ENCODE measurements at regions not wholly inside any gene's neighbourhood (a gene's known extent, or its start where the extent isn't known, plus 50 kb on each side); places are given as distances from the start of the nearest gene placed in this dataset.

- no peak for TF ChIP-seq TEAD1 (CRISPR knock-in tag; IDR thresholded peaks at IDR 0.05)
- no peak for TF ChIP-seq MXI1 (IDR thresholded peaks at IDR 0.05; ENCODE audit: low read depth, low read length)
- TF ChIP-seq, protein P1, sequence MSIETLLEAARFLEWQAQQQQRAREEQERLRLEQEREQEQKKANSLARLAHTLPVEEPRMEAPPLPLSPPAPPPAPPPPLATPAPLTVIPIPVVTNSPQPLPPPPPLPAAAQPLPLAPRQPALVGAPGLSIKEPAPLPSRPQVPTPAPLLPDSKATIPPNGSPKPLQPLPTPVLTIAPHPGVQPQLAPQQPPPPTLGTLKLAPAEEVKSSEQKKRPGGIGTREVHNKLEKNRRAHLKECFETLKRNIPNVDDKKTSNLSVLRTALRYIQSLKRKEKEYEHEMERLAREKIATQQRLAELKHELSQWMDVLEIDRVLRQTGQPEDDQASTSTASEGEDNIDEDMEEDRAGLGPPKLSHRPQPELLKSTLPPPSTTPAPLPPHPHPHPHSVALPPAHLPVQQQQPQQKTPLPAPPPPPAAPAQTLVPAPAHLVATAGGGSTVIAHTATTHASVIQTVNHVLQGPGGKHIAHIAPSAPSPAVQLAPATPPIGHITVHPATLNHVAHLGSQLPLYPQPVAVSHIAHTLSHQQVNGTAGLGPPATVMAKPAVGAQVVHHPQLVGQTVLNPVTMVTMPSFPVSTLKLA (conservative IDR thresholded peaks at IDR 0.05) = no peak
- TF ChIP-seq, protein P2, sequence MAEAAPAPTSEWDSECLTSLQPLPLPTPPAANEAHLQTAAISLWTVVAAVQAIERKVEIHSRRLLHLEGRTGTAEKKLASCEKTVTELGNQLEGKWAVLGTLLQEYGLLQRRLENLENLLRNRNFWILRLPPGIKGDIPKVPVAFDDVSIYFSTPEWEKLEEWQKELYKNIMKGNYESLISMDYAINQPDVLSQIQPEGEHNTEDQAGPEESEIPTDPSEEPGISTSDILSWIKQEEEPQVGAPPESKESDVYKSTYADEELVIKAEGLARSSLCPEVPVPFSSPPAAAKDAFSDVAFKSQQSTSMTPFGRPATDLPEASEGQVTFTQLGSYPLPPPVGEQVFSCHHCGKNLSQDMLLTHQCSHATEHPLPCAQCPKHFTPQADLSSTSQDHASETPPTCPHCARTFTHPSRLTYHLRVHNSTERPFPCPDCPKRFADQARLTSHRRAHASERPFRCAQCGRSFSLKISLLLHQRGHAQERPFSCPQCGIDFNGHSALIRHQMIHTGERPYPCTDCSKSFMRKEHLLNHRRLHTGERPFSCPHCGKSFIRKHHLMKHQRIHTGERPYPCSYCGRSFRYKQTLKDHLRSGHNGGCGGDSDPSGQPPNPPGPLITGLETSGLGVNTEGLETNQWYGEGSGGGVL (CRISPR knock-in tag; IDR thresholded peaks at IDR 0.05) = no peak
- TF ChIP-seq THRA (IDR thresholded peaks at IDR 0.05) = no peak
- TF ChIP-seq TAF9B (IDR thresholded peaks at IDR 0.05; ENCODE audit: partially characterized antibody) = no peak
- no peak for TF ChIP-seq HMGN3 (IDR thresholded peaks at IDR 0.05; ENCODE audit: borderline replicate concordance, extremely low read depth, insufficient read length, low read depth, low read length)
- TF ChIP-seq CEBPB (tag; IDR thresholded peaks at IDR 0.05) = no peak
- no peak for TF ChIP-seq MAZ (CRISPR knock-in tag; conservative IDR thresholded peaks at IDR 0.05 in 1 of 2, IDR thresholded peaks at IDR 0.05 in 1 of 2)
- TF ChIP-seq, protein P3, sequence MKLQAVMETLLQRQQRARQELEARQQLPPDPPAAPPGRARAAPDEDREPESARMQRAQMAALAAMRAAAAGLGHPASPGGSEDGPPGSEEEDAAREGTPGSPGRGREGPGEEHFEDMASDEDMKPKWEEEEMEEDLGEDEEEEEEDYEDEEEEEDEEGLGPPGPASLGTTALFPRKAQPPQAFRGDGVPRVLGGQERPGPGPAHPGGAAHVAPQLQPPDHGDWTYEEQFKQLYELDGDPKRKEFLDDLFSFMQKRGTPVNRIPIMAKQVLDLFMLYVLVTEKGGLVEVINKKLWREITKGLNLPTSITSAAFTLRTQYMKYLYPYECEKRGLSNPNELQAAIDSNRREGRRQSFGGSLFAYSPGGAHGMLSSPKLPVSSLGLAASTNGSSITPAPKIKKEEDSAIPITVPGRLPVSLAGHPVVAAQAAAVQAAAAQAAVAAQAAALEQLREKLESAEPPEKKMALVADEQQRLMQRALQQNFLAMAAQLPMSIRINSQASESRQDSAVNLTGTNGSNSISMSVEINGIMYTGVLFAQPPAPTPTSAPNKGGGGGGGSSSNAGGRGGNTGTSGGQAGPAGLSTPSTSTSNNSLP (IDR thresholded peaks at IDR 0.05; ENCODE audit: borderline replicate concordance, low read depth, low read length) = no peak
- TF ChIP-seq ZNF282 (CRISPR knock-in tag; IDR thresholded peaks at IDR 0.05) = no peak
- no peak for TF ChIP-seq RNF2 (IDR thresholded peaks at IDR 0.05)
- TF ChIP-seq, protein P4, sequence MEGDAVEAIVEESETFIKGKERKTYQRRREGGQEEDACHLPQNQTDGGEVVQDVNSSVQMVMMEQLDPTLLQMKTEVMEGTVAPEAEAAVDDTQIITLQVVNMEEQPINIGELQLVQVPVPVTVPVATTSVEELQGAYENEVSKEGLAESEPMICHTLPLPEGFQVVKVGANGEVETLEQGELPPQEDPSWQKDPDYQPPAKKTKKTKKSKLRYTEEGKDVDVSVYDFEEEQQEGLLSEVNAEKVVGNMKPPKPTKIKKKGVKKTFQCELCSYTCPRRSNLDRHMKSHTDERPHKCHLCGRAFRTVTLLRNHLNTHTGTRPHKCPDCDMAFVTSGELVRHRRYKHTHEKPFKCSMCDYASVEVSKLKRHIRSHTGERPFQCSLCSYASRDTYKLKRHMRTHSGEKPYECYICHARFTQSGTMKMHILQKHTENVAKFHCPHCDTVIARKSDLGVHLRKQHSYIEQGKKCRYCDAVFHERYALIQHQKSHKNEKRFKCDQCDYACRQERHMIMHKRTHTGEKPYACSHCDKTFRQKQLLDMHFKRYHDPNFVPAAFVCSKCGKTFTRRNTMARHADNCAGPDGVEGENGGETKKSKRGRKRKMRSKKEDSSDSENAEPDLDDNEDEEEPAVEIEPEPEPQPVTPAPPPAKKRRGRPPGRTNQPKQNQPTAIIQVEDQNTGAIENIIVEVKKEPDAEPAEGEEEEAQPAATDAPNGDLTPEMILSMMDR (IDR thresholded peaks at IDR 0.05 in 2 of 3, conservative IDR thresholded peaks at IDR 0.05 in 1 of 3; ENCODE audit: insufficient read depth in 2 of 3, low read depth in 1 of 3, low read length in 3 of 3) = no peak
Observed at GRCh38 chr3:64460141-64460730, 227.6 kb downstream of the ADAMTS9 start.
